Ovary (tissue), 3 donors: ENCODE measurements at regions not wholly inside any gene's neighbourhood (a gene's known extent, or its start where the extent isn't known, plus 50 kb on each side); places are given as distances from the start of the nearest gene placed in this dataset.

Source experiments
- CTCF ChIP-seq, 3 donors: fragments of 450-650 bp in 2 of 3; fragments of 200-600 bp in 1 of 3; IDR thresholded peaks; one replicate each; pipeline versions ENCODE4 v1.5.1 to v1.8.0; 2016 to 2022; ENCODE audit warnings: antibody characterized with exemption in 3 of 3, mild to moderate bottlenecking in 1 of 3
- EP300 ChIP-seq: sonication (generic); formaldehyde crosslinking; IDR thresholded peaks from one replicate; pipeline ENCODE4 v1.6.1; 2017; ENCODE audit warnings: antibody characterized with exemption
- POLR2A ChIP-seq: fragments of 450-650 bp; IDR thresholded peaks from one replicate; pipeline ENCODE4 v1.6.1; 2017; ENCODE audit warnings: antibody characterized with exemption, mild to moderate bottlenecking, moderate library complexity
- donor health status: DM: no; HTN: no; CAD: no.

- TF ChIP-seq CTCF (IDR thresholded peaks at IDR 0.05) (no peak), POLR2A (no peak), EP300 (no peak)
Measured at GRCh38 chr2:66862885-66863650, 428.1 kb downstream of the MEIS1 start.
